Motor neuron (in vitro differentiated cells): ENCODE measurements at regions not wholly inside any gene's neighbourhood (a gene's known extent, or its start where the extent isn't known, plus 50 kb on each side); places are given as distances from the start of the nearest gene placed in this dataset.
A peak's percentile ranks its signal among the peaks of the same experiment; 100 is the strongest.

Experiments
- ATAC-seq, 8 experiments: fragments of 200-7000 bp; cut with Tn5 transposase; replicated peaks in 6 of 8; 2 replicates each; pipeline ENCODE4 v1.8.0; 2021; ENCODE audit warnings: mild to moderate bottlenecking in 8 of 8, moderate library complexity in 8 of 8
- H3K27ac ChIP-seq, 2 donors: fragments of 250-450 bp; sonication (Bioruptor Pico); 2 replicates each; pipeline ENCODE4 v1.9.0; 2021; ENCODE audit warnings: antibody characterized with exemption in 2 of 2, mild to moderate bottlenecking in 2 of 2, moderate library complexity in 1 of 2
- H3K4me1 ChIP-seq, 2 donors: fragments of 250-450 bp; sonication (Bioruptor Pico); replicated peaks in 1 of 2; 2 replicates each; pipeline ENCODE4 v1.6.1; 2021; ENCODE audit warnings: antibody characterized with exemption in 2 of 2, mild to moderate bottlenecking in 2 of 2, moderate library complexity in 1 of 2
- H3K4me3 ChIP-seq, 5 donors: fragments of 250-450 bp; sonication (Bioruptor Pico); 2 replicates each; pipeline ENCODE4 v1.9.0; 2021; ENCODE audit warnings: antibody characterized with exemption in 5 of 5, mild to moderate bottlenecking in 5 of 5, moderate library complexity in 4 of 5
- WGBS, 10 experiments: fragments of 450-650 bp; shearing (Covaris generic); methylation state at CpG; one replicate each; pipeline ENCODE4 v1.0.0; 2022; 5-methylcytosine and 5-hydroxymethylcytosine counted together
- in situ Hi-C, 9 experiments: fragments of 400-800 bp; cut with MboI; loops; one replicate each; pipeline ENCODE4 v1.15.0; 2021; ENCODE audit warnings: low sequenced_read_pairs in 9 of 9, low pct_unique_long_range_greater_than_20kb in 2 of 9; ENCODE audit not compliant: unreplicated experiment in 9 of 9

- in situ Hi-C loops: no loop called here
- H3K4me3 ChIP-seq: peak overlapping the region; percentile 54 to 75 (median 56)
- 20 to 83% (median 73%) methylated on average over 1 of the region's 1 CpG; no CpG with 5 or more reads in 6 of the 10 experiments for WGBS, 10 experiments
- peaks cover 9 to 16% of the 10 kb centered on the region in 2 donors for H3K4me1 ChIP-seq
- peak in 6 of 8 experiments; percentile 9 to 35 (median 30) for ATAC-seq
- H3K27ac ChIP-seq: peak overlapping the region in 1 of 2 donors; percentile 27
These were observed 183.7 kb upstream of the ANK3 start for GRCh38 chr10:60573336-60573735.

GRCh38 chr10:60572511-60573194 lies 183.0 kb upstream of the ANK3 start:
- Histone ChIP-seq H3K4me3 (peak overlapping the region; percentile 54 to 75 (median 56)), H3K4me1 (peaks cover 9 to 16% of the 10 kb centered on the region in 2 donors), H3K27ac (peak overlapping the region; percentile 49 to 76)
- peak; percentile 88 to 99 (median 92) for ATAC-seq
- whole genome bisulfite sequencing, 10 experiments: 0 to 4% (median 0%) methylated on average over 1 to 12 of the region's 12 CpGs
- in situ Hi-C loops: no loop called here

- peak overlapping the region; percentile 39 to 76 for H3K27ac ChIP-seq
- peak overlapping the region; percentile 54 to 75 (median 56) for H3K4me3 ChIP-seq
- in situ Hi-C loops: no loop called here
- peaks cover 9 to 16% of the 10 kb centered on the region in 2 donors for H3K4me1 ChIP-seq
- 25 to 100% (median 62%) methylated on average over 1 to 4 of the region's 4 CpGs; no CpG with 5 or more reads in 3 of the 10 experiments for WGBS, 10 experiments
- ATAC-seq: peak in 5 of 8 experiments; percentile 29 to 68 (median 60)
These were observed 181.2 kb upstream of the ANK3 start for GRCh38 chr10:60570896-60571295.

- peak overlapping the region; percentile 39 to 76 for H3K27ac ChIP-seq
- H3K4me1 ChIP-seq: peaks cover 9 to 16% of the 10 kb centered on the region in 2 donors
- H3K4me3 ChIP-seq: peak overlapping the region; percentile 54 to 75 (median 56)
- in situ Hi-C loops: no loop called here
- ATAC-seq: peak in 4 of 8 experiments; percentile 24 to 38 (median 36)
- 17 to 63% (median 44%) methylated on average over 1 of the region's 1 CpG; no CpG with 5 or more reads in 4 of the 10 experiments for WGBS, 10 experiments
These were observed 180.7 kb upstream of the ANK3 start for GRCh38 chr10:60570272-60570865.

GRCh38 chr10:60569681-60570080 lies 180.0 kb upstream of the ANK3 start:
- no peak for ATAC-seq
- H3K4me1 ChIP-seq: peaks cover 9 to 16% of the 10 kb centered on the region in 2 donors
- H3K27ac ChIP-seq: no peak overlapping the region
- peak overlapping the region in 4 of 5 donors; percentile 54 to 75 (median 60) for H3K4me3 ChIP-seq
- in situ Hi-C loops: no loop called here

GRCh38 chr10:60566096-60566495 lies 176.4 kb upstream of the ANK3 start:
- no peak overlapping the region for H3K27ac ChIP-seq
- no peak overlapping the region for H3K4me3 ChIP-seq
- in situ Hi-C loops: no loop called here
- peaks cover 0 to 3% of the 10 kb centered on the region in 2 donors for H3K4me1 ChIP-seq
- ATAC-seq: no peak

- Histone ChIP-seq H3K4me3 (no peak overlapping the region), H3K27ac (no peak overlapping the region), H3K4me1 (no peaks in the 10 kb centered on the region)
- WGBS, 10 experiments: 70 to 100% (median 85%) methylated on average over 1 to 2 of the region's 2 CpGs; no CpG with 5 or more reads in 2 of the 10 experiments
- in situ Hi-C loops: no loop called here
- no peak for ATAC-seq
These were observed 175.8 kb upstream of the ANK3 start for GRCh38 chr10:60565492-60565891.

- in situ Hi-C loops: no loop called here
- Histone ChIP-seq H3K27ac (no peak overlapping the region), H3K4me1 (no peaks in the 10 kb centered on the region), H3K4me3 (no peak overlapping the region)
- WGBS, 10 experiments: 31 to 100% (median 88%) methylated on average over 1 to 3 of the region's 3 CpGs
- ATAC-seq: no peak
These were observed 174.8 kb upstream of the ANK3 start for GRCh38 chr10:60564475-60564874.

- 50 to 91% (median 83%) methylated on average over 1 to 2 of the region's 2 CpGs; no CpG with 5 or more reads in 1 of the 10 experiments for WGBS, 10 experiments
- no peak overlapping the region for H3K4me3 ChIP-seq
- in situ Hi-C loops: no loop called here
- no peak overlapping the region for H3K27ac ChIP-seq
- no peak for ATAC-seq
- no peaks in the 10 kb centered on the region for H3K4me1 ChIP-seq
These were observed 170.8 kb upstream of the ANK3 start for GRCh38 chr10:60560451-60560850.

- Histone ChIP-seq H3K27ac (no peak overlapping the region), H3K4me1 (no peaks in the 10 kb centered on the region), H3K4me3 (no peak overlapping the region)
- no peak for ATAC-seq
- WGBS, 10 experiments: 59 to 100% (median 80%) methylated on average over 1 to 5 of the region's 5 CpGs
- in situ Hi-C loops: no loop called here
These were observed 166.0 kb upstream of the ANK3 start for GRCh38 chr10:60555700-60556099.

GRCh38 chr10:60549686-60550085 lies 160.0 kb upstream of the ANK3 start:
- Histone ChIP-seq H3K4me3 (no peak overlapping the region), H3K4me1 (no peaks in the 10 kb centered on the region), H3K27ac (no peak overlapping the region)
- WGBS, 10 experiments: 43 to 100% (median 71%) methylated on average over 1 of the region's 1 CpG; no CpG with 5 or more reads in 1 of the 10 experiments
- in situ Hi-C loops: no loop called here
- peak in 3 of 8 experiments; percentile 43 to 63 (median 56) for ATAC-seq

GRCh38 chr10:60542657-60543056 lies 153.0 kb upstream of the ANK3 start:
- Histone ChIP-seq H3K4me3 (no peak overlapping the region), H3K27ac (no peak overlapping the region), H3K4me1 (peaks cover 0 to 8% of the 10 kb centered on the region in 2 donors)
- WGBS, 10 experiments: 25 to 93% (median 79%) methylated on average over 1 to 4 of the region's 4 CpGs; no CpG with 5 or more reads in 1 of the 10 experiments
- in situ Hi-C loops: no loop called here
- peak in 1 of 8 experiments; percentile 17 for ATAC-seq

GRCh38 chr10:60541451-60541850 lies 151.8 kb upstream of the ANK3 start:
- Histone ChIP-seq H3K4me3 (no peak overlapping the region), H3K27ac (no peak overlapping the region), H3K4me1 (peaks cover 0 to 8% of the 10 kb centered on the region in 2 donors)
- ATAC-seq: no peak
- in situ Hi-C loops: no loop called here
- 42 to 100% (median 72%) methylated on average over 1 to 3 of the region's 3 CpGs; no CpG with 5 or more reads in 1 of the 10 experiments for WGBS, 10 experiments
